Sciatic nerve (tissue), 2 donors: ENCODE measurements at regions not wholly inside any gene's neighbourhood (a gene's known extent, or its start where the extent isn't known, plus 50 kb on each side); places are given as distances from the start of the nearest gene placed in this dataset.

Source experiments
- ATAC-seq: fragments of 200-7000 bp; cut with Tn5 transposase; one replicate; pipeline ENCODE4 v1.9.1; 2020; ENCODE audit warnings: mild to moderate bottlenecking, moderate library complexity
- DNase-seq: peaks from one replicate; pipeline ENCODE4 v3.0.0-alpha.2; 2020; ENCODE audit warnings: low spot score
- intact Hi-C: fragments of 100-400 bp; cut with DNase I; formaldehyde crosslinking; loops from one replicate; pipeline ENCODE4 v1.14.2; 2022
- donor health status: DM: no; HTN: no; CAD: no.
- donor health status: DM: no; HTN: no; CAD: no.

DNA sequence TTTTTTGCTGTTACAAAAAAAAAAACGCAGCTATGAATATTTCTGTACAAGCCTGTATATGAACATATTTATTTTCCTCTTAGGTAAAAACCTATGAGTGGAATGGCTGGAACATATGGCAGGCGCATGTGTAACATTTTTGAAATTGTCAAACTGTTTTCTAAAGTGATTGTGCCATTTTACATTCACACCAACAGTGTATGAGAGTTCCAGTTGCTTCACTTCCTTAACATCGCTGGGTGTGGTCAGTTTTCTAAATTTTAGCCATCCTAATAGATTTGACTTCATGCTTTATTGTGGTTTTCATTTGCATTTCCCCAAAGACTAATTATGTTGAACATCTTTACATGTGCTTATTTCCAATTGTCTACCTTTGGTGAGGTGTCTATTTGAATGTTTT lies 306.8 kb downstream of the KCNRG start:
- no peak for DNase-seq
- intact Hi-C loops = no loop called here
- no peak for ATAC-seq

DNA sequence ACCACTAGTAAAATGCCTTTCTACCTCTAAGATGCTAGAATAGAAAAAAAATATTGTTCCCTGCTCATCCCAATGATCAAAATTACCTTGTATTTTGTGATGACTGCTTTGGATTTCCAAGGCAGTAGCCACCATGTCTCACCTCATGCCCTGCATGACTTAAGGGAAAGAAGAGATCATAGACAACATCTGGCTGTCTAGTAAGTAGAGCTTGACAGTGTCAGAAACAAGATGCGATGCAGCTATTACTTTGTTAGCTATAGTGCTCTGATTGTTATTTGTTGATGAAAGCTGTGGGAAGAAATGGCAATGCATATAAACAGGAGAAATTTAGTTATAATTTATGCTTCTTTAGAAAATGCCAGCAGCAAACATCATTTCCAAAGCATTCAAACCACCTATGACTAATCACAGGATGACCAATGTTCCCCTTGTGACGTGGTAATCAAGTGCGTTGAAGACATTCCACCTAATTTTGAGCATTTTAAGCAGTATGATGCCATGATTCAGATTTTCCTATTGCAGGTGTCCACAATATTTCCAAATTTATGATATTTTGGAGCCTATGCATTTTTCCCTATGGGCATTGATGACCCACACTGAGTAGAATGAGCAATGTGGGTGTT lies 308.3 kb downstream of the KCNRG start:
- ATAC-seq (no peak), DNase-seq (no peak)
- intact Hi-C loops = no loop called here

DNA sequence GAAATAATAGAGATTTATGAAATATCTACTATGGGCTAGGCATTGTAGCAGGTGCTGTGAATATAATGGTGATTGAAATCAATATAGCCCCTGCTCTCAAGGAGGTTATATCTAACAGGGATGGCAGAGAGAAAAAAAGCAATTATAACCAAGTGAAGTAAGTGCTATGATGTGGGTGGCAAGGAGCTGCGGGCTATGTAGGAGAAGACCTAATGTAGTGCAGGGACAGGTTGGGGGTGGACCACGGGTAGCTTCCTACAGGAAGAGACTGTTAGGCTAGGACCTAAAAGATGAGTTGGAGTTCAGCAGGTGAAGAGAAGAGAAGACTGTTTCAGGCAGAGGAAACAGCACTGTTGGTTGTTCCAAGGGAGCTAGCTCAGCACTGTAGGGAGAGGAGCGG lies 311.0 kb downstream of the KCNRG start:
- intact Hi-C loops = no loop called here
- DNase-seq (no peak), ATAC-seq (no peak)

DNA sequence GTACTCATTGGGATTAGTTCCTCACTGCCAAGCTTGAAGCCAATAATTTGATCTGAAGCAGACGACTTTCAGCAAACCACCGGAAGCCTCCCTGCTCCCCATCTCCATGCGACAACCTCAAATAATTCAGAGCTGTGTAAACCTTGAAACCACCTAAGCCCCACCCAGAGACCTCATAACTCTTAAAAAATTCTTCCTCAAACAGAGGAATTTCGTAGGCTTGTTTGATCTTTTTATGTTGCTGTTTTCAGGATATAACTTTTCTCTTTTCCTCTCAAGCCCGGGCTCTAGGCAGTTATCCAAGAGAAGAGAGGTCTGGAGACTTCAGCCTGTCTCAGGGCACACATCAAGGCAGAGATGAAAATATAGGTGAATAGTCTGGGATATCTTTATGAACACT lies 311.6 kb downstream of the KCNRG start:
- intact Hi-C loops = no loop called here
- no peak for DNase-seq
- no peak for ATAC-seq

DNA sequence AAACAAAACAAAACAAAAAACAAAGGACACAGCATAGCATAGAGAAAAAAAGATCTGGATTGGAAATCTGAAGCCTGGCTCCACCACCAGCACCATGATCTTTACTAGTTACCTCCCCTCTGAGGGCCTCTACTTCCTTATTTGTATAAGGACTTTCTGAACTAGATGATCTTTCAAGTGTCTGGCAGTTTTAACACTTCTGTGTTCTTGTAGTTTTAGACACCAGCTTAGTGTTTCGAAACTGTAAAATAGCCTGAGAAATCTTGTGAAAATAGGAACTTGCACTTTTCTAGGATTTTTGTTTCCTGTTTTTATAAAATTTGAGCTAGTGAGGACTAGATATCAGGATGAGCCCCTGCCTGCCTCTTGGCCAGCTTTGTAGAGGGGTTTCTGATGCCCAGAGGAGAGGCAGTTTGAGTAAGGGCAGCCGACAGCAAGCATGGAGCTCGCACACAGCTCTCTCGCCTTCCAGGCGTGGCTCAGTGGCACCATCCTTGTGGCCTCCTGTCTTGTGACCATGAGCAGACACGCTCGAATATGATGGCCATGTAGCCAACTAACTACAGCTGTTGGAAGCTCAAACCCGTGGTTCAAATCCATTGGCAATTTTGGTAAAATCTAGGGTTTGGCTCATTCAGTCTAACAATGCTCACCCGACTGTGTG lies 319.0 kb downstream of the KCNRG start:
- DNase-seq (no peak), ATAC-seq (peak; percentile 52)
- intact Hi-C loops = no loop called here

DNA sequence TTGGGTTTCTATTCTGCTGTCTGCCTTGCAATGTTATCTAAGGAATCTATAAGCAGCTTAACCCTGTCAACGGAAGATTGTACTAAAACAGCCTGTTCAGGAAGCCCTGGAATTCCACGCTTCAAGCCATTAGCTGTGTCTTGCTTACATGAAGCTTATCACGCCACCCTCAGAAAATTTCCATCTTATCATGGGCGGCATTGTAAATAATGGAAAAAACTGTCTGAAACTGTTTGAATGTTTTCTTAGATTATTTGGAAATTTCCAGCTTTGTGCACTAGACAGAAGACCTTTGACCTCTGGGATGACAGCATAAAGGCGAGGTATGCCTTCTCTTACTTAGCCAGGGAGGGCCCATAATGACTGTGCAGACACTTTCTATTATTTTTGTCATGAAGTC lies 319.7 kb downstream of the KCNRG start:
- intact Hi-C loops = no loop called here
- ATAC-seq (no peak), DNase-seq (no peak)

DNA sequence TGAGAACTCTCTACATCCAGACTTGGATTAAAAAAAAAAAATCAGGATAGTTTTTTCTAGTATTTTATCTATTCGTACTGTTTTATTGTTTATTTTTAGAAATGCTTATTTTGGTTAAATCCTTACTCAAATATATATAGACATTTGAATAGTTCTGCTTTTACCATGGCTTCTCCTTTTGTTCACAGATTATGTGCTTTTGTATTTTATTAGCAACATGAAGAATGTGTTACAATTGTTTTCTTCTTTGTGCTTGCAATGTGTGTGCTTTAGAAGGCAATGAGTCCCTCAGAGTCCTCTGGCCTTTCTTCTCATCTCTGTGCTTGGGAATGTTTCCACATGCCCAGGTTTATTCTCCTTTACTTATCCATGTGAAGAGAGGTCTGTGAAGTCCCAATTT lies 324.0 kb downstream of the KCNRG start:
- intact Hi-C loops = no loop called here
- ATAC-seq = no peak
- DNase-seq = no peak

DNA sequence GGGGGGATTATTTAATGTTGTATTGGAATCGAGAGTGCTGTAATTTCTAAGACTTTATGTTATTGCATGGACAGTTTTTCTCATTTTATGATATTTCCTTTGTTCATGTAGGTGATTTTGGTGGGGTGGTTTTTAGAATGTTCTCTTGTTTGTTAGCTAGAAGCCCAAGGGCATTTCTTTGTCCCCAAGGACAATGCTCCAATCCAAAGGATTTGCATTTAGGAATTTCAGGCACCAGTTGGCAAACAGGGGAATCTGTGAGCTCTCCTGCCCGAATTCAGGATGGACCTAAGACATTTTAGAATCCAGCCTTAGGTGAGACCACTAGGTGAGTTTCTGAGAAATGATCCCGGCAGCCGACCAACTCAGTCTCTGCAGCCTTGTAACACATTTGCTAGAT lies 324.9 kb downstream of the KCNRG start:
- ATAC-seq = no peak
- DNase-seq = no peak

DNA sequence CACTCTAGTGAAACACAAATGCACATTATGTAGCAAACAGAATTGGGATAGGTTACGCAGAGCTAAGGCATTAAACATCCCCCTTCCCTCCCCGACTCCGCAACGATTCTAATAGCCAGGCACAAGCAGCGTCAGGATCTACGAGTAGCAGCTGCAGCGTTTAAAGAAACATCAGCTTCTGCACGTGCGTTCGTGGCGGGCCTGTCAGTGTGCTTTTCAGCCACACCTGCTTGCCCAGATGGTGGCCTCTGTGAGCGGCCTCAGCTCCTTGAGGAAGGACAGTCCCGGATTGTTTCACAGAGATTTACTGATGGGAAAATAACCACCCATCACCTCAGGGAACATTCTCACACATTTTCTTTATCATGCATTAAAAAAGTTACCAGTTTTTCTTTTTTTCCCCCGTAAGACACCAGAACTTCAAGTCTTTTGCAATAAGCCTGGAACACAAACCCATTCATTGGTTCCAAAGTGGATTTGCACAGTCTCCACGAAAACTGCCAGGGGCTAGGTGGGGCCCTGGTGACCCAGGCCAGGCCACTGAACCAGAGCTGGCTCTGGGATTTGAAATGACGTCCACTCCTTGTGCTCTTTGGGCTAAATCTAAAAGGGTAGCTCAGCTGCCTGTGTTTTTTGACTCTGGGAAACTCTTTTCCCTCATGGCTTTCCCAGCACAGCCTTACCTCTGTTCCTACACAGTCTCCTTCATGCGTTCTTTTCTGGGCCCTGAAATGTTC lies 325.5 kb downstream of the KCNRG start:
- DNase-seq (peak; percentile 68), ATAC-seq (peak; percentile 95)
- intact Hi-C loops = no loop called here

More for the DNA sequence above, 324.9 kb downstream of the KCNRG start:
- intact Hi-C loops = no loop called here

DNA sequence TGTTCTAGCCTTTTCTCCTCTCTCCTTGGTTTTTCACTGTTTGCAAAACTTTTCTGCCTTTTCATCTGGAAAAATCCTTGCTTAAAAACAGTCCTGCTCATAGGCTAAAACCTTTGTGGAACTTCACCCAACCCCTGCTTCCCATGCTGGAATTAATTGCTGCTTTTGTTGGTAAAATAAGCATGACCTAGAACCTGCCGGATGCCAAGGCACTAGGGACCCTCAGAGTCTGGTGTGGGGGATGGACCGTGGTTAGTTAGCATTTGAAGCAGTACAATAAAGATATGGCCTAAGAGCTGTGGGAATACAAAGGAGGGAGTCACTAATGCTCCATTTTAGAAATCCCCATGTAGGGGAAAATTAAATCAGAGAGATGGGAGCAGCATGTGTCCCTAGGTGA lies 326.3 kb downstream of the KCNRG start:
- DNase-seq = no peak
- intact Hi-C loops = no loop called here
- ATAC-seq = no peak

DNA sequence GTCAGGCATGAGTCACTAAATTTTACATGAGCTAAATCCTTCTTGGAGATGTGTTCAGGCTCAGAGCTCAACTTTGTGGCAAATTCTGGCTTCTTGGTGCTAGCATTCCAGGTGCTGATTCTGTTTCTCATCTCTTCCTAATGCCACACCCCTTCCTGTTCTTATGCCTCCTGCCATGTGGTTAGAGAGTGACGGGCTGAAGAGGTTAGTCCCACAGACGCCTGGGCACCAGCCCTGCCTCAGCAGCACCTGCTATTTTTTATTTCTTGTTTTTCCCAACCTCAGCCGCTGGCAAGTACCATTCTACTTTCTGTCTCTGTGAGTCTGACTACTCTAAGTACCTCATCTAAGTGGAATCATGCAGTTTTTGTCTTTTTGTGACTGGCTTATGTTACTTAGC lies 329.5 kb downstream of the KCNRG start:
- intact Hi-C loops = no loop called here
- ATAC-seq = no peak
- no peak for DNase-seq

DNA sequence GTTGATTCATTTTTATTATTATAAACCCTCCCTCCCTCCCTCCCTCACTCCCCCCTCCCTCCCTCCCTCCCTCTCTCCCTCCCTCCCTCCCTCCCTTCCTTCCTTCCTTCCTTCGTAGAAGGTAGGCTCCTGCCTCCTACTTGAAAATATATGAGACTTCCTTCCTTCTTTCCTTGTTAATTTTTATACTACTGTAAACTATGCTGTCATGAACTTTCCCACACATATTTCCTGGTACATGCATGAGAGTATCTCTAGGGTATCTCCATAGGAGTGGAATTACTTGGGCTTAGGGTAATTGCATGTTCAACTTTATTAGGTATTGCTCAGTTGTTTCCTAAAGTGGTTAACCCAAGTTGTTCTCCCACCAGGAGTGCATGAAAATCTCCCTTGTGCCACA lies 330.6 kb downstream of the KCNRG start:
- DNase-seq = no peak
- intact Hi-C loops = no loop called here
- no peak for ATAC-seq

DNA sequence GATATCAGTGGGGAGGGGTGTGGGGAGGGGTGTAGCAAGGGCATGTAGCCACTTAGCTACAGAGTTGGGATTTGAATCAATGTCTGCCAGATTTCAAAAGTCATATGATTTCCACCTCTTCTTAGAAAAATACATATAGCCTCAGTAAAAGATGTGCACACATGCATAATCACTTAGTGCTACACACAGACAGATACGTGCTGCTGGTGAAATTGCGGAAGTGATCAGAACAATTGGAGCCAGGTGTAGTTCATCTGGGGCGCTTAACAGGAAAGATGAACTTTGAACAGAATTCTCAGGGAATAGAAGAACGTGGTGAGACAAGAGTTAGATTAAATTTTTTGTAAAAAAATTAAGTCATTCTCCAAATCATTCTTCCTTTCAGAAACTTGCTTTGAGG lies 333.1 kb downstream of the KCNRG start:
- no peak for DNase-seq
- no peak for ATAC-seq
- intact Hi-C loops = no loop called here

DNA sequence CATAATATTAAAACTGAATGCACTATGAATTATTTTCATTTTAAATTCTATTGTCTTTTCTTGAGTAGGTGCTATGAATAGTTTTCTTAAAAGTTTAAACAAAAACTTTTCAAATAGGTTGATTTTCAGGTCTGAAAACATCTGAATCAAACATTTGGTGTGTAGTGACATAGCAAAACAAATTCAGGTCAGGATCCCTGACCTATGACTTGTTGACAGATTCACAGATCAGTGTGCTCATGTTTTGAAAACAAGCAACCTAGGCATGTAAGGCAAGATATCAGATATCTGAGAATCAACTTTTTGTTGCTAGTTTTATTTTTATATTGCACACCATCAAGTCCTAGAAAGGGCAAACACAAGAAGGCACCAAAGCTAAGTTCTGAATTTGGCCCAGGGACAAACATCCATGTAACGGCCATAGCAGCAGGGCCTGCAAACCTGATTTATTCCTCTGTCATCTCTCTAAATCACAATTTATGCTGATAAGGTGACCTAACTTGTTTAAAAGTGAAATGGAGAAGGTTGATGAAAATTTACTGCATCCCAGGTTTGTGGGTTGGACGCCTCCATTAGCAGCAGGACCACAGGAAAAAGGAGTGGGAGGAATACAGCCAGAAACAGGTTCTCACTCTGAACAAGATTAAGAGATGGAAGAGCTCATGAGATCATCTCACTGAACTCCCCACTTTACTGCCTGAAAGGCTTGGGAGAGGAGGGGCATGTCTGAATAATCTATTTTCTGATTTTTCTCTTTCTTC lies 337.7 kb downstream of the KCNRG start:
- intact Hi-C loops = no loop called here
- ATAC-seq (peak; percentile 3), DNase-seq (no peak)

DNA sequence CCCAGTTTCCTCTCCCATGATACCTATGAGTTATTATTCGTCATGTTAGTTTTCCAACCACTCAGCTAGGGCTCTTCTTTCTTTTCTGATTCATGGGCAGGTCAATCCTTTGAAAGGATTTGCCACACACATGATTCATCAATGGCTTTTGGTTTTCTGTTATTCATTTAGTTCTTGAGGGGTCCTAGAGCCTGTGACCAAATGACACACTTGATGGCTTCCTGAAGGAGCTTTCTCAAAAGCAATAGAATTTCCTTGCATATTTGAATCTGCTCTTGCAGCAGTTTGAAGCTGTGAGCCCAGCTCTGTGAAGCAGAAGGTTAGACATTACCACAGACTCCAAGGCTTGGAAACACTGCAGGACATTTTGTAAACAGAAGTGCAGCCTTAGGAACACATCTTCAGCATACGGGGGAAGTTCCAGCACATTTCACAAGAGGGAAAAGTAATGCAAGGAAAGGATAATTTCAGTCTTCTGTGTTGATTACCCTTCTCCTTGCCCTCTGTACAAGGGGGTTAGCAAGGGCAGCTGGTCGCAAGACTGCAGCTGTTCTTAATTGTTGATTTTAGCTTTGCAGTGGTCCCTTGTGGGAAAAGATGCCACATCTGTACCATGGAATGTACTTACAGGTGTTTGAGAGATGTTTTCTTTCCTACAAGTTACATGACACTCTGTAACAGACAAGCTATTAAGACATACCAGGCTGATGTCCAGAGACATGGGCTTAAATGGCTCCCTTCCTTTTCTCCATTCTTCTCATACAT lies 338.6 kb downstream of the KCNRG start:
- no peak for DNase-seq
- intact Hi-C loops = no loop called here
- peak; percentile 81 for ATAC-seq

DNA sequence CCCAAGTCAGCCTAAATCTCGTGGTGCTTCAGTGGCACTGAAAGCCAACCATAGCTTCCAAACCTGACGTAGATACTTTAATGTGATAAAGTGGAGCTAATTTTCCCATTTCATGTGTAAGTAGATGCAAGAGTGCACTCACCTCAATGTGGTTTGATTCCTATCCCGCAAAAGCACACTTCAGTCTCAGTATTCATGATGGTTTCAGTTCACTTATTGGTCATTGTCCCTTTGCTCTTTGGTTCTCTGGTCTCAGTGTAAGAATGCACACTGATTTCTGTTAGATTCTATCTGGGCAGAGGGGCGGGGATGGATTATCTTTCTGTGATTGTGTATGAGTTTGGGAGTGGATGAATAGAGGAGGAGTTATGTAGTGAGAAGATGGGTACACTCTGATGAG lies 340.6 kb downstream of the KCNRG start:
- no peak for ATAC-seq
- intact Hi-C loops = no loop called here
- DNase-seq = no peak

DNA sequence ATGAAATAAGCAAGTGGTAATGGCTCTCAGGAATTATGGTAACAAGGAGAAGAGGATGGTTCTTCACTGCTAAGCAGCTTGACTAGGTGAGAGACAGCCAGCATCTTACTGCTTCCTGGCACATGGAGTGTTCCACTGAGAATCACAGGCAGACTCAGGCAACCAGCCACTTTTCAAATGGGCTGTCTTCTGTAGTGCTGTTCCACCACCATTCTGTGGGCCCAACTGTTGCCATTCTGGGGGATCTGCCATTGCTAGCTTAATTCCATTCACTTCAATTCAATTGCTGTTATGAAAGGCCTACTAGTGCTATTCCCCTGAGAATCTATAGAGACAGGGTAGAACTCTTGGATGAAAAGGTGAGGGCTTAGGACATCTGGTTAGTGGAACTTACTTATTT lies 341.9 kb downstream of the KCNRG start:
- no peak for DNase-seq
- ATAC-seq = no peak
- intact Hi-C loops = no loop called here

DNA sequence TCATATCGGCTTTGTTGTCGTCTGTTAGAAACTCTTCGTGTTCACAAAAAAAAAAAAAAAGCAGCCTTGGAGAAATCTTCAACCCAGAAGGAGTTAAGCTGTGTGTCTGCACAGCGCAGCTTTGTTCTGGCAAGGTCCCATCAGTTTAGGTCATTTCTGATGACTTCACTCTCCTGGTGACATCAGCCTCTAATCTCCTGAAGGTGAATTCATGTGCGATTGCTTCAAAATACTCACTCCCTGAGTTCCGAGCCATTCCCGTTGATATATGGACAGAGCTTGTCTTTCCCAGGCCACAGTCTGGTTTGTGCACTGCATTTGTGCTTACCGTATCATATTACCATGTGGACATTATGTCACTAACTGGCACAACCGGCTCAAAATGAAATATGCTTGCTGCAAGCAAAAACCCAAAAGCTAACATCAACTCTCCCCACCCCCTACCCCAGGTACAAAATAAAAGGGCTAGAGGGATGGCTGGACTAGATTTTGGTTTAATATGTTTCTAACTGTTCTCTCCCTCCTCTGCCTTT lies 342.4 kb downstream of the KCNRG start:
- DNase-seq = no peak
- peak; percentile 74 for ATAC-seq
- intact Hi-C loops = no loop called here
